SK-N-SH treated with all-trans-retinoic acid at 6 μM for 48 hours (cell line): ENCODE measurements at regions not wholly inside any gene's neighbourhood (a gene's known extent, or its start where the extent isn't known, plus 50 kb on each side); places are given as distances from the start of the nearest gene placed in this dataset.

Source experiments
- ATAC-seq: fragments of 200-7000 bp; cut with Tn5 transposase; 3 replicates; pipeline ENCODE4 v1.9.1; 2020; ENCODE audit warnings: mild to moderate bottlenecking, moderate library complexity
- ARNTL ChIP-seq: fragments of 450-650 bp; formaldehyde crosslinking; IDR thresholded peaks from 2 replicates; pipeline ENCODE4 v1.5.0; 2020; ENCODE audit warnings: low read depth, mild to moderate bottlenecking, moderate library complexity, borderline replicate concordance
- BACH2 ChIP-seq: fragments of 250-450 bp; sonication (Bioruptor Pico); IDR thresholded peaks from 2 replicates; pipeline ENCODE4 v1.9.0; 2021; ENCODE audit warnings: mild to moderate bottlenecking, borderline replicate concordance
- CSDC2 ChIP-seq: fragments of 250-450 bp; sonication (Bioruptor Pico); IDR thresholded peaks from 2 replicates; pipeline ENCODE4 v1.5.0; 2020; ENCODE audit warnings: mild to moderate bottlenecking, moderate library complexity
- ESRRG ChIP-seq: fragments of 250-450 bp; sonication (Bioruptor Pico); IDR thresholded peaks from 2 replicates; pipeline ENCODE4 v1.6.1; 2021; ENCODE audit warnings: mild to moderate bottlenecking
- GLIS3 ChIP-seq: fragments of 250-450 bp; sonication (Bioruptor Pico); IDR thresholded peaks from 2 replicates; pipeline ENCODE4 v1.5.0; 2020; ENCODE audit warnings: mild to moderate bottlenecking, moderate library complexity
- ISL1 ChIP-seq: fragments of 250-450 bp; sonication (Bioruptor Pico); IDR thresholded peaks from 2 replicates; pipeline ENCODE4 v2.1.2; 2022; ENCODE audit warnings: mild to moderate bottlenecking, moderate library complexity
- OSR1 ChIP-seq: fragments of 250-450 bp; sonication (Bioruptor Pico); IDR thresholded peaks from 2 replicates; pipeline ENCODE4 v1.8.0; 2022; ENCODE audit warnings: moderate library complexity, mild to moderate bottlenecking, inconsistent platforms
- PPARA ChIP-seq: fragments of 250-450 bp; sonication (Bioruptor Pico); IDR thresholded peaks from 2 replicates; pipeline ENCODE4 v1.5.0; 2020; ENCODE audit warnings: mild to moderate bottlenecking, borderline replicate concordance
- RARB ChIP-seq: fragments of 250-450 bp; sonication (Bioruptor Pico); IDR thresholded peaks from 2 replicates; pipeline ENCODE4 v1.8.0; 2021; ENCODE audit warnings: mild to moderate bottlenecking, moderate library complexity
- SNAI2 ChIP-seq: fragments of 250-450 bp; sonication (Bioruptor Pico); IDR thresholded peaks from 2 replicates; pipeline ENCODE4 v1.5.0; 2020; ENCODE audit warnings: mild to moderate bottlenecking, moderate library complexity
- TOX ChIP-seq: fragments of 250-450 bp; sonication (Bioruptor Pico); IDR thresholded peaks from 2 replicates; pipeline ENCODE4 v1.8.0; 2021; ENCODE audit warnings: mild to moderate bottlenecking, moderate library complexity, borderline replicate concordance
- ZC3H10 ChIP-seq: fragments of 250-450 bp; sonication (Bioruptor Pico); IDR thresholded peaks from 2 replicates; pipeline ENCODE4 v1.5.1; 2021; ENCODE audit warnings: mild to moderate bottlenecking, moderate library complexity
- ZFP3 ChIP-seq: fragments of 250-450 bp; sonication (Bioruptor Pico); IDR thresholded peaks from 2 replicates; pipeline ENCODE4 v1.5.0; 2020; ENCODE audit warnings: mild to moderate bottlenecking, moderate library complexity
- ZFP30 ChIP-seq: fragments of 450-650 bp; formaldehyde crosslinking; IDR thresholded peaks from 2 replicates; pipeline ENCODE4 v1.5.0; 2022; ENCODE audit warnings: mild to moderate bottlenecking, moderate library complexity
- ZNF565 ChIP-seq: fragments of 450-650 bp; formaldehyde crosslinking; conservative IDR thresholded peaks from 2 replicates; pipeline ENCODE4 v1.5.0; 2020; ENCODE audit warnings: low read depth, mild to moderate bottlenecking, moderate library complexity
- ZNF70 ChIP-seq: fragments of 450-650 bp; formaldehyde crosslinking; IDR thresholded peaks from 2 replicates; pipeline ENCODE4 v1.5.0; 2020; ENCODE audit warnings: mild to moderate bottlenecking, moderate library complexity
- ZNF8 ChIP-seq: fragments of 450-650 bp; formaldehyde crosslinking; IDR thresholded peaks from 2 replicates; pipeline ENCODE4 v1.5.0; 2020; ENCODE audit warnings: mild to moderate bottlenecking, moderate library complexity
- TF ChIP-seq, protein P1 (sequence below): fragments of 250-450 bp; sonication (Bioruptor Pico); IDR thresholded peaks from 2 replicates; pipeline ENCODE4 v1.5.0; 2020; ENCODE audit warnings: mild to moderate bottlenecking, moderate library complexity
- TF ChIP-seq, protein P2 (sequence below): fragments of 250-450 bp; sonication (Bioruptor Pico); IDR thresholded peaks from 2 replicates; pipeline ENCODE4 v1.8.0; 2020; ENCODE audit warnings: mild to moderate bottlenecking, moderate library complexity, borderline replicate concordance
- TF ChIP-seq, protein P3 (sequence below): fragments of 250-450 bp; sonication (Bioruptor Pico); IDR thresholded peaks from 2 replicates; pipeline ENCODE4 v1.5.1; 2021; ENCODE audit warnings: mild to moderate bottlenecking, moderate library complexity
- TF ChIP-seq, protein P4 (sequence below): fragments of 250-450 bp; sonication (Bioruptor Pico); IDR thresholded peaks from 2 replicates; pipeline ENCODE4 v1.5.1; 2020; ENCODE audit warnings: low read depth, mild to moderate bottlenecking, moderate library complexity

DNA sequence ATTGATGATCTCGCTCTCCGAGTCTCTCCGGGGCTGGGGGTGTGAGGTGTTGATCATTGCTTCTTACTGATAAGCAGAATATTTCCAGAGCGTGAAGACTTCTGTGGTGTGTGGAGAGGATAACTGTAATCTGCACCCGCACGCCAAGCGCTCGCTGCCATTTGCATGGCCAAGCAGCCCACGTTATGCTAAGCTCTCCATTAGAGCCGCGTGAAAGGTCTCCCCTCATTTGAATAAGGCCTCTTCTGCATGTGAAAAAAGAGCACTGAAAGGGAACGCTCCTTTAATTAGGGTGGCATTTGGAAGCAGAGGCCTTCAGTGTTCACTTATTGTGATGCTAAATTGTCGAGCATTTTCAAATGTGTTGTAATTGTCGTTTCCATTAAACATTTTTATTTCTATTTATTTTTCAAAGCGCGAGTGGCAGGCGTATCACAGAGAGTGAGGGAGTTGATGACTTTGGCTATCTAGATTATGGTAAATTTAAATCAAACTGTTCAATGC, 163.6 kb upstream of the IRX2 start:
- no peak for ATAC-seq
- TF ChIP-seq, protein P1, sequence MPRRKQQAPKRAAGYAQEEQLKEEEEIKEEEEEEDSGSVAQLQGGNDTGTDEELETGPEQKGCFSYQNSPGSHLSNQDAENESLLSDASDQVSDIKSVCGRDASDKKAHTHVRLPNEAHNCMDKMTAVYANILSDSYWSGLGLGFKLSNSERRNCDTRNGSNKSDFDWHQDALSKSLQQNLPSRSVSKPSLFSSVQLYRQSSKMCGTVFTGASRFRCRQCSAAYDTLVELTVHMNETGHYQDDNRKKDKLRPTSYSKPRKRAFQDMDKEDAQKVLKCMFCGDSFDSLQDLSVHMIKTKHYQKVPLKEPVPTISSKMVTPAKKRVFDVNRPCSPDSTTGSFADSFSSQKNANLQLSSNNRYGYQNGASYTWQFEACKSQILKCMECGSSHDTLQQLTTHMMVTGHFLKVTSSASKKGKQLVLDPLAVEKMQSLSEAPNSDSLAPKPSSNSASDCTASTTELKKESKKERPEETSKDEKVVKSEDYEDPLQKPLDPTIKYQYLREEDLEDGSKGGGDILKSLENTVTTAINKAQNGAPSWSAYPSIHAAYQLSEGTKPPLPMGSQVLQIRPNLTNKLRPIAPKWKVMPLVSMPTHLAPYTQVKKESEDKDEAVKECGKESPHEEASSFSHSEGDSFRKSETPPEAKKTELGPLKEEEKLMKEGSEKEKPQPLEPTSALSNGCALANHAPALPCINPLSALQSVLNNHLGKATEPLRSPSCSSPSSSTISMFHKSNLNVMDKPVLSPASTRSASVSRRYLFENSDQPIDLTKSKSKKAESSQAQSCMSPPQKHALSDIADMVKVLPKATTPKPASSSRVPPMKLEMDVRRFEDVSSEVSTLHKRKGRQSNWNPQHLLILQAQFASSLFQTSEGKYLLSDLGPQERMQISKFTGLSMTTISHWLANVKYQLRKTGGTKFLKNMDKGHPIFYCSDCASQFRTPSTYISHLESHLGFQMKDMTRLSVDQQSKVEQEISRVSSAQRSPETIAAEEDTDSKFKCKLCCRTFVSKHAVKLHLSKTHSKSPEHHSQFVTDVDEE (CRISPR knock-in tag) = no peak
- TF ChIP-seq ESRRG = no peak

DNA sequence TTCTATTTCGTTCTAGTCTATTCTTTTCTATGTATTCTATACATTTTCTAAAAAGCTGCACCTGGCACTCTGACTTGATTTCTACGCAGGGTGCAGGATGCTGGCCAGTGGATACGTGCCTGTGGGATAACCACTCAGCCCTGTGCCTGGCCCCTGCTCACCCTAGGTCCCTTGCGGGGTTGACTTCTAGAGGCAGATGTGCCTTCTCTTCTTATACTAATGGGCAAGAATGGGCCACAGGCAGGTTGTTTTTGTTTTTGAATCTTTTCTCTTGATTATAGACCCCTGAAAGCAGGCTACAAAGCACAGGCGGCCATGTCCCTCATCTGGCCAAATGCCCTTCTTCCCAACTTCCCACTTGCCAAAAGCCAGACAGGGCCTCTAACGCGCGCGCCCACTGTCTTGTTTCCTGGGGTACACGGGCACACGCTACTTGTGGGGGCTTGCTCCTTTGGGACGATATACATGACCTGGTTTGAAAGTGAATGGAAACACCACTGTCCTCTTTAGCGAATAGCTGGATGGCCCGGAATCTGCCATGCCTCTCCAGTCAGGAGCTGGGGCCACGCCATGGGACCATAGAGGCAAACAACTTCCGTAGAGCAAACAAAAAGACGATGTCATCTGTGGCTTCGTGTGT, 162.7 kb upstream of the IRX2 start:
- TF ChIP-seq ARNTL (CRISPR knock-in tag) = no peak
- TF ChIP-seq ISL1 (CRISPR knock-in tag) = no peak
- TF ChIP-seq BACH2 (CRISPR knock-in tag) = no peak
- no peak for TF ChIP-seq GLIS3 (CRISPR knock-in tag)
- TF ChIP-seq CSDC2 (CRISPR knock-in tag) = no peak
- TF ChIP-seq ZNF8 (CRISPR knock-in tag) = no peak

DNA sequence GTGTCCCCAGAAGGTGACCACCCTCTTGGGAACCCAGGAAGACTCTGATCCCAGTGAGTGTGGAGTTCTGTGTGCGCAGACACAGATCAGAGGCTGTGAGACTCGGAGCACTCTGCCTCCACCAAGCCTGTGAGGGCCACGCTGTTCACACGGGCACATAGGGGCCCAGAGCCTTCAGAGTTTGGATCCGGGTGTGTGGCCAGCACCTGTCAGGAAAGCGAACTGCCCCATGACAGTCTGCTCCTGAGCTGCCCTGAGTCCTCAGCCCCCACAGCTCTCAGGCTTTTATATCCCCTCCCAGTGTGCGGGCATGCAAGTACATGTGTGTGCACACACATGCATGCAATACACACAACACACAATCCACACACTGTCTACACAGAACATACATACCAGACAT, 161.8 kb upstream of the IRX2 start:
- TF ChIP-seq, protein P2, sequence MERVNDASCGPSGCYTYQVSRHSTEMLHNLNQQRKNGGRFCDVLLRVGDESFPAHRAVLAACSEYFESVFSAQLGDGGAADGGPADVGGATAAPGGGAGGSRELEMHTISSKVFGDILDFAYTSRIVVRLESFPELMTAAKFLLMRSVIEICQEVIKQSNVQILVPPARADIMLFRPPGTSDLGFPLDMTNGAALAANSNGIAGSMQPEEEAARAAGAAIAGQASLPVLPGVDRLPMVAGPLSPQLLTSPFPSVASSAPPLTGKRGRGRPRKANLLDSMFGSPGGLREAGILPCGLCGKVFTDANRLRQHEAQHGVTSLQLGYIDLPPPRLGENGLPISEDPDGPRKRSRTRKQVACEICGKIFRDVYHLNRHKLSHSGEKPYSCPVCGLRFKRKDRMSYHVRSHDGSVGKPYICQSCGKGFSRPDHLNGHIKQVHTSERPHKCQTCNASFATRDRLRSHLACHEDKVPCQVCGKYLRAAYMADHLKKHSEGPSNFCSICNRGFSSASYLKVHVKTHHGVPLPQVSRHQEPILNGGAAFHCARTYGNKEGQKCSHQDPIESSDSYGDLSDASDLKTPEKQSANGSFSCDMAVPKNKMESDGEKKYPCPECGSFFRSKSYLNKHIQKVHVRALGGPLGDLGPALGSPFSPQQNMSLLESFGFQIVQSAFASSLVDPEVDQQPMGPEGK = no peak
- TF ChIP-seq, protein P3, sequence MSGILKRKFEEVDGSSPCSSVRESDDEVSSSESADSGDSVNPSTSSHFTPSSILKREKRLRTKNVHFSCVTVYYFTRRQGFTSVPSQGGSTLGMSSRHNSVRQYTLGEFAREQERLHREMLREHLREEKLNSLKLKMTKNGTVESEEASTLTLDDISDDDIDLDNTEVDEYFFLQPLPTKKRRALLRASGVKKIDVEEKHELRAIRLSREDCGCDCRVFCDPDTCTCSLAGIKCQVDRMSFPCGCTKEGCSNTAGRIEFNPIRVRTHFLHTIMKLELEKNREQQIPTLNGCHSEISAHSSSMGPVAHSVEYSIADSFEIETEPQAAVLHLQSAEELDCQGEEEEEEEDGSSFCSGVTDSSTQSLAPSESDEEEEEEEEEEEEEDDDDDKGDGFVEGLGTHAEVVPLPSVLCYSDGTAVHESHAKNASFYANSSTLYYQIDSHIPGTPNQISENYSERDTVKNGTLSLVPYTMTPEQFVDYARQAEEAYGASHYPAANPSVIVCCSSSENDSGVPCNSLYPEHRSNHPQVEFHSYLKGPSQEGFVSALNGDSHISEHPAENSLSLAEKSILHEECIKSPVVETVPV (CRISPR knock-in tag) = no peak
- TF ChIP-seq ZC3H10 (CRISPR knock-in tag) (no peak), CSDC2 (CRISPR knock-in tag) (no peak), ZNF565 (CRISPR knock-in tag) (no peak), ESRRG (no peak)
- ATAC-seq = no peak

More for the DNA sequence above, 162.7 kb upstream of the IRX2 start:
- ATAC-seq = no peak

DNA sequence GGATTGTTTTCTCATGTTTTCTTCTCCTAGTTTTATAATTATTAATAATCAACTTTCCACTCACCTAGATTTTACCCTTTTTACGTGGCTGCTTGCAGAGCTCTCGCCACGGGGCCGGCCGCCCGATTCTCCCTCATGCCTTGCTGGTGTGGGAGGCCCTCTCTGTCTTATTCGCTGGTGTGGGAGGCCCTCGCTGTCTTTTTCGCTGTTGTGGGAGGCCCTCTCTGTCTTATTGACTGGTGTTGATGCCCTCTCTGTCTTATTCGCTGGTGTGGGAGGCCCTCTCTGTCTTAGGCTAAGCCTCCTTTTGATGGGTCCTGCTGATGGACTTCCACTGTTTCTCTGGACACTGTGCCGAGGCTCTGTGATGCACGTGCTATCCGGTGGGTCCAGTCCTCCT, 161.3 kb upstream of the IRX2 start:
- TF ChIP-seq, protein P3 (CRISPR knock-in tag) = no peak
- TF ChIP-seq CSDC2 (CRISPR knock-in tag) = no peak
- no peak for TF ChIP-seq ZFP30
- TF ChIP-seq ZNF70 (CRISPR knock-in tag) = no peak
- TF ChIP-seq PPARA = no peak
- no peak for TF ChIP-seq ZFP3 (CRISPR knock-in tag)
- no peak for TF ChIP-seq ESRRG
- no peak for TF ChIP-seq RARB (CRISPR knock-in tag)
- TF ChIP-seq, protein P2 = no peak
- no peak for TF ChIP-seq ZC3H10 (CRISPR knock-in tag)
- TF ChIP-seq ISL1 (CRISPR knock-in tag) = no peak
- TF ChIP-seq ARNTL (CRISPR knock-in tag) = no peak
- TF ChIP-seq ZNF565 (CRISPR knock-in tag) = no peak
- TF ChIP-seq ZNF8 (CRISPR knock-in tag) = no peak
- no peak for TF ChIP-seq SNAI2 (CRISPR knock-in tag)
- no peak for TF ChIP-seq TOX (CRISPR knock-in tag)
- TF ChIP-seq, protein P1 (CRISPR knock-in tag) = no peak
- TF ChIP-seq, protein P4, sequence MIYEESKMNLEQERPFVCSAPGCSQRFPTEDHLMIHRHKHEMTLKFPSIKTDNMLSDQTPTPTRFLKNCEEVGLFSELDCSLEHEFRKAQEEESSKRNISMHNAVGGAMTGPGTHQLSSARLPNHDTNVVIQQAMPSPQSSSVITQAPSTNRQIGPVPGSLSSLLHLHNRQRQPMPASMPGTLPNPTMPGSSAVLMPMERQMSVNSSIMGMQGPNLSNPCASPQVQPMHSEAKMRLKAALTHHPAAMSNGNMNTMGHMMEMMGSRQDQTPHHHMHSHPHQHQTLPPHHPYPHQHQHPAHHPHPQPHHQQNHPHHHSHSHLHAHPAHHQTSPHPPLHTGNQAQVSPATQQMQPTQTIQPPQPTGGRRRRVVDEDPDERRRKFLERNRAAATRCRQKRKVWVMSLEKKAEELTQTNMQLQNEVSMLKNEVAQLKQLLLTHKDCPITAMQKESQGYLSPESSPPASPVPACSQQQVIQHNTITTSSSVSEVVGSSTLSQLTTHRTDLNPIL (CRISPR knock-in tag) = no peak
- TF ChIP-seq OSR1 (CRISPR knock-in tag) = no peak
- no peak for ATAC-seq
